BLaER1 (cell line): ENCODE measurements at regions not wholly inside any gene's neighbourhood (a gene's known extent, or its start where the extent isn't known, plus 50 kb on each side); places are given as distances from the start of the nearest gene placed in this dataset.

Source experiments
- H3K27ac ChIP-seq: shearing (Covaris generic); formaldehyde crosslinking; 2 replicates; pipeline ENCODE4 v1.8.1; 2022
- H3K27me3 ChIP-seq: shearing (Covaris generic); formaldehyde crosslinking; 2 replicates; pipeline ENCODE4 v1.8.1; 2022
- H3K36me3 ChIP-seq: shearing (Covaris generic); formaldehyde crosslinking; 2 replicates; pipeline ENCODE4 v1.8.1; 2022
- H3K4me1 ChIP-seq: shearing (Covaris generic); formaldehyde crosslinking; 2 replicates; pipeline ENCODE4 v1.8.1; 2022
- H3K4me2 ChIP-seq: shearing (Covaris generic); formaldehyde crosslinking; 2 replicates; pipeline ENCODE4 v1.8.1; 2022
- H3K4me3 ChIP-seq: shearing (Covaris generic); formaldehyde crosslinking; 2 replicates; pipeline ENCODE4 v1.8.1; 2022
- H3K9ac ChIP-seq: shearing (Covaris generic); formaldehyde crosslinking; 2 replicates; pipeline ENCODE4 v1.8.1; 2022
- H3K9me3 ChIP-seq: shearing (Covaris generic); formaldehyde crosslinking; 2 replicates; pipeline ENCODE4 v1.8.1; 2022
- H4K20me1 ChIP-seq: shearing (Covaris generic); formaldehyde crosslinking; 2 replicates; pipeline ENCODE4 v1.8.1; 2022
- Cebpa-rat ChIP-seq: shearing (Covaris generic); IDR thresholded peaks from 2 replicates; pipeline ENCODE4 v1.8.1; 2022

GRCh38 chr13:111886217-111886945 lies 180.6 kb upstream of the SOX1 start:
- Histone ChIP-seq H3K9me3 (0 out of 2 replicates have a peak, but pooled peaks cover 1% of the 10 kb centered on the region), H3K27me3 (no peaks in the 10 kb centered on the region), H3K9ac (no peak overlapping the region), H3K4me1 (no peaks in the 10 kb centered on the region), H3K4me3 (no peak overlapping the region), H3K27ac (no peak overlapping the region), H3K4me2 (no peak overlapping the region), H3K36me3 (no peaks in the 10 kb centered on the region), H4K20me1 (no peaks in the 10 kb centered on the region)
- TF ChIP-seq Cebpa-rat, result no peak

GRCh38 chr13:111893071-111893606 lies 173.8 kb upstream of the SOX1 start:
- Histone ChIP-seq H3K9ac (no peak overlapping the region), H3K4me3 (no peak overlapping the region), H3K9me3 (peaks cover 18% of the 10 kb centered on the region; the same call in 1 of the 2 replicates), H3K4me1 (peaks cover 16% of the 10 kb centered on the region), H3K4me2 (no peak overlapping the region), H3K36me3 (no peaks in the 10 kb centered on the region), H3K27me3 (no peaks in the 10 kb centered on the region), H4K20me1 (no peaks in the 10 kb centered on the region), H3K27ac (no peak overlapping the region)
- TF ChIP-seq Cebpa-rat, result no peak

GRCh38 chr13:111893607-111894443 lies 173.1 kb upstream of the SOX1 start:
- H3K36me3 ChIP-seq, result no peaks in the 10 kb centered on the region
- H3K9ac ChIP-seq, result no peak overlapping the region
- no peak overlapping the region for H3K27ac ChIP-seq
- H3K4me3 ChIP-seq, result no peak overlapping the region
- H3K27me3 ChIP-seq, result no peaks in the 10 kb centered on the region
- no peak for TF ChIP-seq Cebpa-rat
- no peaks in the 10 kb centered on the region for H4K20me1 ChIP-seq
- H3K4me1 ChIP-seq, result peaks cover 16% of the 10 kb centered on the region
- H3K4me2 ChIP-seq, result no peak overlapping the region
- H3K9me3 ChIP-seq, result peaks cover 18% of the 10 kb centered on the region; the same call in 1 of the 2 replicates

GRCh38 chr13:111895896-111896821 lies 170.8 kb upstream of the SOX1 start:
- H3K4me2 ChIP-seq, result peak overlapping the region; percentile 28
- peaks cover 18% of the 10 kb centered on the region; the same call in 1 of the 2 replicates for H3K9me3 ChIP-seq
- H3K27me3 ChIP-seq, result no peaks in the 10 kb centered on the region
- H3K4me1 ChIP-seq, result peaks cover 23% of the 10 kb centered on the region
- no peak overlapping the region for H3K27ac ChIP-seq
- TF ChIP-seq Cebpa-rat, result no peak
- no peaks in the 10 kb centered on the region for H3K36me3 ChIP-seq
- H3K4me3 ChIP-seq, result no peak overlapping the region
- no peaks in the 10 kb centered on the region for H4K20me1 ChIP-seq
- H3K9ac ChIP-seq, result no peak overlapping the region

GRCh38 chr13:111897178-111897845 lies 169.6 kb upstream of the SOX1 start:
- Histone ChIP-seq H3K36me3 (no peaks in the 10 kb centered on the region), H3K4me1 (peaks cover 23% of the 10 kb centered on the region), H3K4me2 (peak overlapping the region; percentile 42), H3K27me3 (no peaks in the 10 kb centered on the region), H3K4me3 (no peak overlapping the region), H4K20me1 (no peaks in the 10 kb centered on the region), H3K9ac (no peak overlapping the region), H3K27ac (no peak overlapping the region), H3K9me3 (peaks cover 13% of the 10 kb centered on the region; the same call in 1 of the 2 replicates)
- TF ChIP-seq Cebpa-rat, result no peak

GRCh38 chr13:111897846-111898215 lies 169.1 kb upstream of the SOX1 start:
- peak overlapping the region; percentile 42 for H3K4me2 ChIP-seq
- no peaks in the 10 kb centered on the region for H4K20me1 ChIP-seq
- no peak overlapping the region for H3K9ac ChIP-seq
- peaks cover 23% of the 10 kb centered on the region for H3K4me1 ChIP-seq
- no peaks in the 10 kb centered on the region for H3K27me3 ChIP-seq
- no peak overlapping the region for H3K27ac ChIP-seq
- no peaks in the 10 kb centered on the region for H3K36me3 ChIP-seq
- H3K9me3 ChIP-seq, result peaks cover 13% of the 10 kb centered on the region; the same call in 1 of the 2 replicates
- H3K4me3 ChIP-seq, result no peak overlapping the region
- no peak for TF ChIP-seq Cebpa-rat

GRCh38 chr13:111898956-111899713 lies 167.8 kb upstream of the SOX1 start:
- H3K9me3 ChIP-seq, result no peaks in the 10 kb centered on the region
- TF ChIP-seq Cebpa-rat, result no peak
- no peak overlapping the region for H3K4me2 ChIP-seq
- H3K9ac ChIP-seq, result no peak overlapping the region
- no peaks in the 10 kb centered on the region for H3K36me3 ChIP-seq
- no peak overlapping the region for H3K27ac ChIP-seq
- H3K4me1 ChIP-seq, result peaks cover 23% of the 10 kb centered on the region
- H3K4me3 ChIP-seq, result no peak overlapping the region
- H4K20me1 ChIP-seq, result no peaks in the 10 kb centered on the region
- H3K27me3 ChIP-seq, result no peaks in the 10 kb centered on the region

- H4K20me1 ChIP-seq, result no peaks in the 10 kb centered on the region
- no peak overlapping the region for H3K9ac ChIP-seq
- no peak overlapping the region for H3K27ac ChIP-seq
- TF ChIP-seq Cebpa-rat, result no peak
- no peaks in the 10 kb centered on the region for H3K27me3 ChIP-seq
- no peaks in the 10 kb centered on the region for H3K36me3 ChIP-seq
- H3K4me1 ChIP-seq, result peaks cover 23% of the 10 kb centered on the region
- no peak overlapping the region for H3K4me3 ChIP-seq
- H3K9me3 ChIP-seq, result no peaks in the 10 kb centered on the region
- no peak overlapping the region for H3K4me2 ChIP-seq
Observed at GRCh38 chr13:111899714-111900389, 167.1 kb upstream of the SOX1 start.
